ENCODE measurements at regions not wholly inside any gene's neighbourhood (a gene's known extent, or its start where the extent isn't known, plus 50 kb on each side); places are given as distances from the start of the nearest gene placed in this dataset.

GRCh38 chr2:67534745-67535144, 137.6 kb downstream of the ETAA1 start:
- ChIA-PET POLR2A (ENCODE audit: low non-redundant PET) (no interaction called here), CTCF (no interaction called here)
- TF ChIP-seq EZH2 (IDR thresholded peaks at IDR 0.05; ENCODE audit: borderline replicate concordance, low read depth, low read length, poor library complexity, severe bottlenecking), result no peak
- TF ChIP-seq, protein P1, sequence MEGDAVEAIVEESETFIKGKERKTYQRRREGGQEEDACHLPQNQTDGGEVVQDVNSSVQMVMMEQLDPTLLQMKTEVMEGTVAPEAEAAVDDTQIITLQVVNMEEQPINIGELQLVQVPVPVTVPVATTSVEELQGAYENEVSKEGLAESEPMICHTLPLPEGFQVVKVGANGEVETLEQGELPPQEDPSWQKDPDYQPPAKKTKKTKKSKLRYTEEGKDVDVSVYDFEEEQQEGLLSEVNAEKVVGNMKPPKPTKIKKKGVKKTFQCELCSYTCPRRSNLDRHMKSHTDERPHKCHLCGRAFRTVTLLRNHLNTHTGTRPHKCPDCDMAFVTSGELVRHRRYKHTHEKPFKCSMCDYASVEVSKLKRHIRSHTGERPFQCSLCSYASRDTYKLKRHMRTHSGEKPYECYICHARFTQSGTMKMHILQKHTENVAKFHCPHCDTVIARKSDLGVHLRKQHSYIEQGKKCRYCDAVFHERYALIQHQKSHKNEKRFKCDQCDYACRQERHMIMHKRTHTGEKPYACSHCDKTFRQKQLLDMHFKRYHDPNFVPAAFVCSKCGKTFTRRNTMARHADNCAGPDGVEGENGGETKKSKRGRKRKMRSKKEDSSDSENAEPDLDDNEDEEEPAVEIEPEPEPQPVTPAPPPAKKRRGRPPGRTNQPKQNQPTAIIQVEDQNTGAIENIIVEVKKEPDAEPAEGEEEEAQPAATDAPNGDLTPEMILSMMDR (conservative IDR thresholded peaks at IDR 0.05; ENCODE audit: low read depth, low read length), result no peak
- H3K4me3 ChIP-seq (ENCODE audit: low read depth, low read length, poor library complexity, severe bottlenecking), result no peak overlapping the region
- H3K36me3 ChIP-seq (ENCODE audit: insufficient read depth, low read length, poor library complexity, severe bottlenecking), result no peaks in the 10 kb centered on the region
- H3K4me1 ChIP-seq (ENCODE audit: insufficient read depth, low read length, poor library complexity, severe bottlenecking), result no peaks in the 10 kb centered on the region
- intact Hi-C loops (cut with micrococcal nuclease; ENCODE audit: unreplicated experiment), result no loop called here
- no peak overlapping the region for H3K27ac ChIP-seq (ENCODE audit: low read depth, low read length, poor library complexity, severe bottlenecking)
- no peaks in the 10 kb centered on the region for H3K27me3 ChIP-seq (replicated peaks; ENCODE audit: insufficient read depth, low read depth, low read length, poor library complexity)
- no TSS peak for BruUV-seq (replicated peaks)
- DNase-seq (ENCODE audit: low spot score), result no peak
- peaks cover 12% of the 10 kb centered on the region for H3K9me3 ChIP-seq (ENCODE audit: low read depth, low read length, poor library complexity, severe bottlenecking)

DNA sequence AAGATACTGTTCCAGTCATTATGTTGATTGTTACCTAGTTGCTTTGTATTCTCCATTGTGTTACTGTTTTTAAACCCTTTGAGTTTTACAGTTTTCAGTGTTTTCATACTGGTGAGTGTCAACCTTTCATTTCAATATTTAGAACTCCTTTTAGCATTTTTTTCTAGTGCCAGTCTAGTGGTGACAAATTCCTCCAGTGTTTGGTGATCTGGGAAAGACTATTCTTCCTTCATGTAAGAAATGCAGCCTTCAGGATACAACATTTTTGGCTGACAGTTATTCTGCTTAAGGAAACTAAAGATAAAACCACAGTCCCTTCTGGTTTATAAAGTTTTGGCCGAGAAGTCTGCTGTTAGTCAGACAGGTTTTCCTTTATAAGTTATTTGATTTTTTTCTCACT, 143.8 kb downstream of the ETAA1 start:
- no TSS peak for BruUV-seq (replicated peaks)
- no peaks in the 10 kb centered on the region for H3K36me3 ChIP-seq (ENCODE audit: insufficient read depth, low read length, poor library complexity, severe bottlenecking)
- H3K9me3 ChIP-seq (ENCODE audit: low read depth, low read length, poor library complexity, severe bottlenecking), result peaks cover 15% of the 10 kb centered on the region
- H3K27ac ChIP-seq (ENCODE audit: low read depth, low read length, poor library complexity, severe bottlenecking), result no peak overlapping the region
- TF ChIP-seq EZH2 (IDR thresholded peaks at IDR 0.05; ENCODE audit: borderline replicate concordance, low read depth, low read length, poor library complexity, severe bottlenecking), result no peak
- TF ChIP-seq, protein P1 (conservative IDR thresholded peaks at IDR 0.05; ENCODE audit: low read depth, low read length), result no peak
- intact Hi-C loops (cut with micrococcal nuclease; ENCODE audit: unreplicated experiment), result no loop called here
- DNase-seq (ENCODE audit: low spot score), result no peak
- no peak overlapping the region for H3K4me3 ChIP-seq (ENCODE audit: low read depth, low read length, poor library complexity, severe bottlenecking)
- POLR2A ChIA-PET (ENCODE audit: low non-redundant PET), result no interaction called here
- H3K4me1 ChIP-seq (ENCODE audit: insufficient read depth, low read length, poor library complexity, severe bottlenecking), result no peaks in the 10 kb centered on the region
- no peaks in the 10 kb centered on the region for H3K27me3 ChIP-seq (replicated peaks; ENCODE audit: insufficient read depth, low read depth, low read length, poor library complexity)
- CTCF ChIA-PET, result no interaction called here

DNA sequence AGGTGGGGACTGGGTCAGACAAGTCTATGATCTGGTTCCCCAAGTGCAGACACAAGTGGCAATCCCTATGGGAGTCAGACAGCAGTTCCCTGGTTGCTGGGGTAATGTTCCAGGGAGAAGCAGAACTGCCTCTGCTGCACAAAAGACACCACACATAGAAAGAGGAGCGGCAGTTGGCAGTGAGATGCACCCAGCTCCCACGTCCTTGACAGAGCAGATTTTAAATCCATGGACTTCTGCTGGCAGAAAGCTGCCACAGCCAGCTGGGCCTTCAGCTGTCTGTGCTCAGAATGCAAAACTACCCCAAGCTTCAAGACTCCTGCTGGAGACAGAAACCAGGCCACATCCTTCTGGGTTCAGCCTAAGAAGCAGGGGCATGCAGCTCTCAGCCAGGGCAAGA, 147.2 kb downstream of the ETAA1 start:
- Histone ChIP-seq H3K27me3 (replicated peaks; ENCODE audit: insufficient read depth, low read depth, low read length, poor library complexity) (no peaks in the 10 kb centered on the region), H3K4me3 (ENCODE audit: low read depth, low read length, poor library complexity, severe bottlenecking) (no peak overlapping the region), H3K36me3 (ENCODE audit: insufficient read depth, low read length, poor library complexity, severe bottlenecking) (no peaks in the 10 kb centered on the region), H3K9me3 (ENCODE audit: low read depth, low read length, poor library complexity, severe bottlenecking) (peaks cover 4% of the 10 kb centered on the region), H3K4me1 (ENCODE audit: insufficient read depth, low read length, poor library complexity, severe bottlenecking) (no peaks in the 10 kb centered on the region), H3K27ac (ENCODE audit: low read depth, low read length, poor library complexity, severe bottlenecking) (no peak overlapping the region)
- intact Hi-C loops (cut with micrococcal nuclease; ENCODE audit: unreplicated experiment), result no loop called here
- no peak for DNase-seq (ENCODE audit: low spot score)
- no peak for TF ChIP-seq EZH2 (IDR thresholded peaks at IDR 0.05; ENCODE audit: borderline replicate concordance, low read depth, low read length, poor library complexity, severe bottlenecking)
- TF ChIP-seq, protein P1 (conservative IDR thresholded peaks at IDR 0.05; ENCODE audit: low read depth, low read length), result no peak
- ChIA-PET CTCF (no interaction called here), POLR2A (ENCODE audit: low non-redundant PET) (no interaction called here)
- no TSS peak for BruUV-seq (replicated peaks)
